Skeletal muscle satellite cell (primary cell): ENCODE measurements at regions not wholly inside any gene's neighbourhood (a gene's known extent, or its start where the extent isn't known, plus 50 kb on each side); places are given as distances from the start of the nearest gene placed in this dataset.

Experiments
- H3K27me3 ChIP-seq: 2 replicates; pipeline ENCODE4 v1.7.0; 2013; ENCODE audit warnings: low read length; ENCODE audit not compliant: control insufficient read depth, insufficient read depth
- H3K36me3 ChIP-seq: 2 replicates; pipeline ENCODE4 v1.7.0; 2013; ENCODE audit warnings: mild to moderate bottlenecking, control low read depth, low read length; ENCODE audit not compliant: insufficient read depth
- H3K4me1 ChIP-seq: 2 replicates; pipeline ENCODE4 v1.7.0; 2013; ENCODE audit warnings: low read length; ENCODE audit not compliant: control insufficient read depth, insufficient read depth
- H3K4me2 ChIP-seq: 2 replicates; pipeline ENCODE4 v1.7.0; 2013; ENCODE audit warnings: mild to moderate bottlenecking, low read length
- H3K4me3 ChIP-seq: 2 replicates; pipeline ENCODE4 v1.7.0; 2013; ENCODE audit warnings: low read length
- H3K9ac ChIP-seq: 2 replicates; pipeline ENCODE4 v1.7.0; 2013; ENCODE audit warnings: mild to moderate bottlenecking, low read depth, low read length, moderate library complexity
- H3K9me3 ChIP-seq: replicated peaks from 2 replicates; pipeline ENCODE4 v1.7.0; 2013; ENCODE audit warnings: mild to moderate bottlenecking, control low read depth, low read length

- Histone ChIP-seq H3K4me2 (no peak overlapping the region), H3K9me3 (no peaks in the 10 kb centered on the region), H3K4me1 (no peaks in the 10 kb centered on the region), H3K36me3 (no peaks in the 10 kb centered on the region), H3K9ac (no peak overlapping the region), H3K27me3 (no peaks in the 10 kb centered on the region), H3K4me3 (no peak overlapping the region)
Observed at GRCh38 chr3:103613397-103614156, 1178.8 kb downstream of the ZPLD1 start.

- Histone ChIP-seq H3K27me3 (no peaks in the 10 kb centered on the region), H3K9ac (no peak overlapping the region), H3K4me2 (no peak overlapping the region), H3K36me3 (no peaks in the 10 kb centered on the region), H3K4me3 (no peak overlapping the region), H3K4me1 (no peaks in the 10 kb centered on the region), H3K9me3 (no peaks in the 10 kb centered on the region)
Observed at GRCh38 chr3:103614719-103615118, 1179.9 kb downstream of the ZPLD1 start.

- Histone ChIP-seq H3K4me3 (no peak overlapping the region), H3K9ac (no peak overlapping the region), H3K4me1 (no peaks in the 10 kb centered on the region), H3K36me3 (no peaks in the 10 kb centered on the region), H3K4me2 (no peak overlapping the region), H3K9me3 (no peaks in the 10 kb centered on the region), H3K27me3 (no peaks in the 10 kb centered on the region)
Observed at GRCh38 chr3:103617961-103618360, 1183.1 kb downstream of the ZPLD1 start.

- no peak overlapping the region for H3K4me3 ChIP-seq
- H3K36me3 ChIP-seq, result no peaks in the 10 kb centered on the region
- H3K27me3 ChIP-seq, result no peaks in the 10 kb centered on the region
- H3K9ac ChIP-seq, result no peak overlapping the region
- H3K4me1 ChIP-seq, result no peaks in the 10 kb centered on the region
- no peaks in the 10 kb centered on the region for H3K9me3 ChIP-seq
- H3K4me2 ChIP-seq, result no peak overlapping the region
Observed at GRCh38 chr3:103624271-103624670, 1189.5 kb downstream of the ZPLD1 start.

- H3K9ac ChIP-seq, result no peak overlapping the region
- H3K4me2 ChIP-seq, result no peak overlapping the region
- H3K4me3 ChIP-seq, result no peak overlapping the region
- H3K36me3 ChIP-seq, result no peaks in the 10 kb centered on the region
- no peaks in the 10 kb centered on the region for H3K9me3 ChIP-seq
- no peaks in the 10 kb centered on the region for H3K4me1 ChIP-seq
- H3K27me3 ChIP-seq, result no peaks in the 10 kb centered on the region
Observed at GRCh38 chr3:103629391-103629790, 1194.6 kb downstream of the ZPLD1 start.

GRCh38 chr3:103644450-103644849 is 1209.6 kb downstream of the ZPLD1 start:
- Histone ChIP-seq H3K9me3 (no peaks in the 10 kb centered on the region), H3K4me2 (no peak overlapping the region), H3K4me3 (no peak overlapping the region), H3K9ac (no peak overlapping the region), H3K27me3 (no peaks in the 10 kb centered on the region), H3K36me3 (no peaks in the 10 kb centered on the region), H3K4me1 (no peaks in the 10 kb centered on the region)

- Histone ChIP-seq H3K36me3 (no peaks in the 10 kb centered on the region), H3K9ac (no peak overlapping the region), H3K9me3 (no peaks in the 10 kb centered on the region), H3K4me1 (no peaks in the 10 kb centered on the region), H3K4me2 (no peak overlapping the region), H3K4me3 (no peak overlapping the region), H3K27me3 (no peaks in the 10 kb centered on the region)
Observed at GRCh38 chr3:103653996-103654395, 1219.2 kb downstream of the ZPLD1 start.

GRCh38 chr3:103657756-103658155 is 1222.9 kb downstream of the ZPLD1 start:
- H3K4me2 ChIP-seq, result no peak overlapping the region
- H3K4me3 ChIP-seq, result no peak overlapping the region
- H3K9ac ChIP-seq, result no peak overlapping the region
- no peaks in the 10 kb centered on the region for H3K36me3 ChIP-seq
- H3K9me3 ChIP-seq, result no peaks in the 10 kb centered on the region
- no peaks in the 10 kb centered on the region for H3K27me3 ChIP-seq
- H3K4me1 ChIP-seq, result no peaks in the 10 kb centered on the region

- H3K9ac ChIP-seq, result no peak overlapping the region
- no peak overlapping the region for H3K4me2 ChIP-seq
- H3K36me3 ChIP-seq, result no peaks in the 10 kb centered on the region
Observed at GRCh38 chr3:103660810-103661209, 1226.0 kb downstream of the ZPLD1 start.

GRCh38 chr3:103662591-103662990 is 1227.8 kb downstream of the ZPLD1 start:
- H3K36me3 ChIP-seq, result no peaks in the 10 kb centered on the region
- no peaks in the 10 kb centered on the region for H3K9me3 ChIP-seq
- no peak overlapping the region for H3K4me3 ChIP-seq
- H3K27me3 ChIP-seq, result no peaks in the 10 kb centered on the region
- H3K4me2 ChIP-seq, result no peak overlapping the region
- no peaks in the 10 kb centered on the region for H3K4me1 ChIP-seq
- H3K9ac ChIP-seq, result no peak overlapping the region

More at GRCh38 chr3:103660810-103661209, 1226.0 kb downstream of the ZPLD1 start:
- no peaks in the 10 kb centered on the region for H3K9me3 ChIP-seq
- no peaks in the 10 kb centered on the region for H3K4me1 ChIP-seq
- no peaks in the 10 kb centered on the region for H3K27me3 ChIP-seq
- no peak overlapping the region for H3K4me3 ChIP-seq

- H3K9me3 ChIP-seq, result no peaks in the 10 kb centered on the region
- no peak overlapping the region for H3K9ac ChIP-seq
- no peaks in the 10 kb centered on the region for H3K4me1 ChIP-seq
- H3K4me3 ChIP-seq, result no peak overlapping the region
- no peak overlapping the region for H3K4me2 ChIP-seq
- H3K36me3 ChIP-seq, result no peaks in the 10 kb centered on the region
- no peaks in the 10 kb centered on the region for H3K27me3 ChIP-seq
Observed at GRCh38 chr3:103672346-103672745, 1237.5 kb downstream of the ZPLD1 start.

GRCh38 chr3:103684904-103685303 is 1250.1 kb downstream of the ZPLD1 start:
- H3K27me3 ChIP-seq, result no peaks in the 10 kb centered on the region
- no peaks in the 10 kb centered on the region for H3K4me1 ChIP-seq
- H3K4me2 ChIP-seq, result no peak overlapping the region
- no peak overlapping the region for H3K4me3 ChIP-seq
- H3K36me3 ChIP-seq, result no peaks in the 10 kb centered on the region
- H3K9ac ChIP-seq, result no peak overlapping the region
- H3K9me3 ChIP-seq, result no peaks in the 10 kb centered on the region
